ENCODE measurements at regions not wholly inside any gene's neighbourhood (a gene's known extent, or its start where the extent isn't known, plus 50 kb on each side); places are given as distances from the start of the nearest gene placed in this dataset.

- BruUV-seq (replicated peaks), result no TSS peak
- Histone ChIP-seq H3K4me3 (replicated peaks in 1 of 2; ENCODE audit: low read depth in 1 of 2, low read length in 2 of 2) (no peak overlapping the region), H3K36me3 (ENCODE audit: control insufficient read depth in 1 of 2, insufficient read depth in 2 of 2, low read length in 2 of 2) (no peaks in the 10 kb centered on the region), H3K27ac (ENCODE audit: low read depth, low read length) (no peak overlapping the region), H3K9ac (ENCODE audit: low read length) (no peak overlapping the region), H3K4me2 (ENCODE audit: low read length) (no peak overlapping the region), H3K4me1 (ENCODE audit: control insufficient read depth in 1 of 2, insufficient read depth in 2 of 2, low read length in 2 of 2) (no peaks in the 10 kb centered on the region), H3K9me2 (ENCODE audit: insufficient read depth) (no peaks in the 10 kb centered on the region), H3K79me2 (ENCODE audit: insufficient read depth, low read length) (no peaks in the 10 kb centered on the region), H2AFZ (ENCODE audit: low read depth, low read length, poor library complexity, severe bottlenecking) (no peak overlapping the region), H3K9me3 (ENCODE audit: control insufficient read depth in 1 of 2, insufficient read depth in 1 of 2, low read depth in 1 of 2, low read length in 2 of 2) (no peaks in the 10 kb centered on the region), H4K20me1 (ENCODE audit: insufficient read depth) (no peaks in the 10 kb centered on the region), H3K27me3 (ENCODE audit: insufficient read depth, low read length) (peaks cover 38% of the 10 kb centered on the region)
- ChIA-PET POLR2A (no interaction called here), RAD21 (ENCODE audit: low non-redundant PET in 1 of 2, low total read pairs in 2 of 2, uncharacterized antibody in 2 of 2, unreplicated experiment in 2 of 2) (no interaction called here), CTCF (no interaction called here)
- TF ChIP-seq SIN3A (IDR thresholded peaks at IDR 0.05; ENCODE audit: low read depth) (no peak), ZNF274 (IDR thresholded peaks at IDR 0.05; ENCODE audit: low read depth, low read length) (no peak), ZBTB33 (IDR thresholded peaks at IDR 0.05; ENCODE audit: extremely low read depth, insufficient replicate concordance, low read length) (no peak), ELF1 (IDR thresholded peaks at IDR 0.05; ENCODE audit: borderline replicate concordance, low read depth) (no peak), CEBPB (IDR thresholded peaks at IDR 0.05; ENCODE audit: low read depth) (no peak), CBX3 (IDR thresholded peaks at IDR 0.05; ENCODE audit: low read depth) (no peak), SP1 (IDR thresholded peaks at IDR 0.05; ENCODE audit: low read depth) (no peak), FOSL1 (IDR thresholded peaks at IDR 0.05; ENCODE audit: low read depth) (no peak), EGR1 (IDR thresholded peaks at IDR 0.05; ENCODE audit: low read depth) (no peak), YY1 (IDR thresholded peaks at IDR 0.05; ENCODE audit: extremely low read depth, insufficient replicate concordance, low read depth, low read length) (no peak), SRF (IDR thresholded peaks at IDR 0.05; ENCODE audit: low read depth) (no peak), EZH2phosphoT487 (IDR thresholded peaks at IDR 0.05; ENCODE audit: borderline replicate concordance) (no peak), POLR2A (IDR thresholded peaks at IDR 0.05; ENCODE audit: borderline replicate concordance, extremely low read depth, insufficient read depth, insufficient read length) (no peak), POLR2AphosphoS5 (IDR thresholded peaks at IDR 0.05; ENCODE audit: low read depth, low read length) (no peak), ZFX (IDR thresholded peaks at IDR 0.05) (no peak), ATF3 (IDR thresholded peaks at IDR 0.05) (no peak), JUND (IDR thresholded peaks at IDR 0.05) (no peak)
- TF ChIP-seq, protein P1, sequence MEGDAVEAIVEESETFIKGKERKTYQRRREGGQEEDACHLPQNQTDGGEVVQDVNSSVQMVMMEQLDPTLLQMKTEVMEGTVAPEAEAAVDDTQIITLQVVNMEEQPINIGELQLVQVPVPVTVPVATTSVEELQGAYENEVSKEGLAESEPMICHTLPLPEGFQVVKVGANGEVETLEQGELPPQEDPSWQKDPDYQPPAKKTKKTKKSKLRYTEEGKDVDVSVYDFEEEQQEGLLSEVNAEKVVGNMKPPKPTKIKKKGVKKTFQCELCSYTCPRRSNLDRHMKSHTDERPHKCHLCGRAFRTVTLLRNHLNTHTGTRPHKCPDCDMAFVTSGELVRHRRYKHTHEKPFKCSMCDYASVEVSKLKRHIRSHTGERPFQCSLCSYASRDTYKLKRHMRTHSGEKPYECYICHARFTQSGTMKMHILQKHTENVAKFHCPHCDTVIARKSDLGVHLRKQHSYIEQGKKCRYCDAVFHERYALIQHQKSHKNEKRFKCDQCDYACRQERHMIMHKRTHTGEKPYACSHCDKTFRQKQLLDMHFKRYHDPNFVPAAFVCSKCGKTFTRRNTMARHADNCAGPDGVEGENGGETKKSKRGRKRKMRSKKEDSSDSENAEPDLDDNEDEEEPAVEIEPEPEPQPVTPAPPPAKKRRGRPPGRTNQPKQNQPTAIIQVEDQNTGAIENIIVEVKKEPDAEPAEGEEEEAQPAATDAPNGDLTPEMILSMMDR (IDR thresholded peaks at IDR 0.05 in 2 of 3, conservative IDR thresholded peaks at IDR 0.05 in 1 of 3; ENCODE audit: borderline replicate concordance in 1 of 3, insufficient read depth in 1 of 3, low read depth in 2 of 3, low read length in 2 of 3), result no peak
- intact Hi-C loops (cut with micrococcal nuclease), result no loop called here
- DNase-seq (ENCODE audit: low read depth, low spot score), result no peak
- no peak for ATAC-seq
Measured at GRCh38 chr13:77457966-77458365, 77.5 kb upstream of the SCEL start.
